ENCODE measurements at regions not wholly inside any gene's neighbourhood (a gene's known extent, or its start where the extent isn't known, plus 50 kb on each side); places are given as distances from the start of the nearest gene placed in this dataset.

DNA sequence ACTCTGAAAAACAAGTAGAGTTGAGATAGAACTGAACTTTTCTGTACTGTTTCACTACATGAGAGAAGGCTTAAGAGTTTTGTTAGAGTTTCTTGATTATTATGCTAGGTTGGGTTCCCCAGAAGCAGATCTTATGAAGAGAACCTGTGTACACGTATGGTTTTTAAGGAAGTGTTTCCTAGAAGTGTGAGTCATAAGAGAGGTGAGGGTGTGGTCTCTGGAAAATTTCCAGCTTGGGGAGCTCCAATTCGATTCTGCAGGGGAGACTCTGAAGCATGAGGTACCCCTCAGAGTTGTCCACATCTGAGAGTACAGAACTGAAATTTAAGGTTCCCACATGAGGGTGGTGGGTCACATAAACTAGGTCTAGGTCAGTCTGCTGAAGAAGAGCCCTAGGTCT lies 83.3 kb upstream of the MAP2 start:
- TF ChIP-seq EP300 (conservative IDR thresholded peaks at IDR 0.05; ENCODE audit: poor library complexity, severe bottlenecking) (no peak), TAF1 (IDR thresholded peaks at IDR 0.05; ENCODE audit: low read depth) (no peak), POLR2AphosphoS5 (IDR thresholded peaks at IDR 0.05) (no peak), EZH2 (IDR thresholded peaks at IDR 0.05; ENCODE audit: borderline replicate concordance, insufficient read depth, low read length, poor library complexity, severe bottlenecking) (no peak), MXI1 (conservative IDR thresholded peaks at IDR 0.05; ENCODE audit: poor library complexity, severe bottlenecking) (no peak), CTCF (IDR thresholded peaks at IDR 0.05; ENCODE audit: poor library complexity, severe bottlenecking) (no peak), SMC3 (conservative IDR thresholded peaks at IDR 0.05; ENCODE audit: poor library complexity) (no peak), RAD21 (conservative IDR thresholded peaks at IDR 0.05) (no peak)
- TF ChIP-seq, protein P1, sequence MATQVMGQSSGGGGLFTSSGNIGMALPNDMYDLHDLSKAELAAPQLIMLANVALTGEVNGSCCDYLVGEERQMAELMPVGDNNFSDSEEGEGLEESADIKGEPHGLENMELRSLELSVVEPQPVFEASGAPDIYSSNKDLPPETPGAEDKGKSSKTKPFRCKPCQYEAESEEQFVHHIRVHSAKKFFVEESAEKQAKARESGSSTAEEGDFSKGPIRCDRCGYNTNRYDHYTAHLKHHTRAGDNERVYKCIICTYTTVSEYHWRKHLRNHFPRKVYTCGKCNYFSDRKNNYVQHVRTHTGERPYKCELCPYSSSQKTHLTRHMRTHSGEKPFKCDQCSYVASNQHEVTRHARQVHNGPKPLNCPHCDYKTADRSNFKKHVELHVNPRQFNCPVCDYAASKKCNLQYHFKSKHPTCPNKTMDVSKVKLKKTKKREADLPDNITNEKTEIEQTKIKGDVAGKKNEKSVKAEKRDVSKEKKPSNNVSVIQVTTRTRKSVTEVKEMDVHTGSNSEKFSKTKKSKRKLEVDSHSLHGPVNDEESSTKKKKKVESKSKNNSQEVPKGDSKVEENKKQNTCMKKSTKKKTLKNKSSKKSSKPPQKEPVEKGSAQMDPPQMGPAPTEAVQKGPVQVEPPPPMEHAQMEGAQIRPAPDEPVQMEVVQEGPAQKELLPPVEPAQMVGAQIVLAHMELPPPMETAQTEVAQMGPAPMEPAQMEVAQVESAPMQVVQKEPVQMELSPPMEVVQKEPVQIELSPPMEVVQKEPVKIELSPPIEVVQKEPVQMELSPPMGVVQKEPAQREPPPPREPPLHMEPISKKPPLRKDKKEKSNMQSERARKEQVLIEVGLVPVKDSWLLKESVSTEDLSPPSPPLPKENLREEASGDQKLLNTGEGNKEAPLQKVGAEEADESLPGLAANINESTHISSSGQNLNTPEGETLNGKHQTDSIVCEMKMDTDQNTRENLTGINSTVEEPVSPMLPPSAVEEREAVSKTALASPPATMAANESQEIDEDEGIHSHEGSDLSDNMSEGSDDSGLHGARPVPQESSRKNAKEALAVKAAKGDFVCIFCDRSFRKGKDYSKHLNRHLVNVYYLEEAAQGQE (IDR thresholded peaks at IDR 0.05; ENCODE audit: borderline replicate concordance): no peak
- Histone ChIP-seq H3K9me3 (ENCODE audit: low read length) (no peaks in the 10 kb centered on the region), H2AFZ (ENCODE audit: low read depth, low read length) (no peak overlapping the region), H3K9ac (ENCODE audit: low read length) (no peak overlapping the region), H3K27ac (ENCODE audit: low read length) (no peak overlapping the region), H4K20me1 (ENCODE audit: insufficient read depth) (no peaks in the 10 kb centered on the region), H3K36me3 (ENCODE audit: insufficient read depth, low read length) (no peaks in the 10 kb centered on the region), H3F3A (ENCODE audit: insufficient read depth, low read length, poor library complexity, severe bottlenecking) (no peaks in the 10 kb centered on the region), H3K9me2 (ENCODE audit: insufficient read depth, low read length) (no peaks in the 10 kb centered on the region), H3K79me2 (replicated peaks; ENCODE audit: insufficient read depth, low read length) (no peaks in the 10 kb centered on the region), H3K27me3 (ENCODE audit: insufficient read depth, low read depth, low read length) (no peaks in the 10 kb centered on the region), H3K4me2 (ENCODE audit: low read length) (no peak overlapping the region), H3K4me3 (ENCODE audit: low read length) (no peak overlapping the region)

DNA sequence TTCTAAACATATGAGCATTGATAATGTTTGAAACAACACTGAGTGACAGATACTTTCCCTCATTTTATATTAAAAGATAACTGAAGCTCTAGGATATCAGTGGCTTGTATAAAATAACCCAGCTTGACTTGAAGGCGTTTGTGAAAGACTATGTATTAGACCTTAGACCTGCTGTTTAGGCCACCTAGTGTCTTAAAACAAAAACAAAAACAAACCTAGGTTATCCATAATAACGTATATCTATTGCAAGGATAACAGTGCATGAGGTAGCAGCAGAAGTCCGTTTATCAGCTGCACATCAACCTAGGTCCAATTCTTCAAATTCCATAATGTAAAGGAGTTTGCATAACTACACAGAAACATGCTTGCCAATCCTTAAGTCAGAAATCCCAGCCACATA lies 79.5 kb upstream of the MAP2 start:
- H3K4me3 ChIP-seq (ENCODE audit: low read length): no peak overlapping the region
- no peak overlapping the region for H3K9ac ChIP-seq (ENCODE audit: low read length)
- H3K9me2 ChIP-seq (ENCODE audit: insufficient read depth, low read length): no peaks in the 10 kb centered on the region
- H3K27me3 ChIP-seq (ENCODE audit: insufficient read depth, low read depth, low read length): no peaks in the 10 kb centered on the region
- no peaks in the 10 kb centered on the region for H3K79me2 ChIP-seq (replicated peaks; ENCODE audit: insufficient read depth, low read length)
- no peaks in the 10 kb centered on the region for H3K36me3 ChIP-seq (ENCODE audit: insufficient read depth, low read length)
- H3K27ac ChIP-seq (ENCODE audit: low read length): no peak overlapping the region
- H3F3A ChIP-seq (ENCODE audit: insufficient read depth, low read length, poor library complexity, severe bottlenecking): no peaks in the 10 kb centered on the region
- H2AFZ ChIP-seq (ENCODE audit: low read depth, low read length): no peak overlapping the region
- no peak overlapping the region for H3K4me2 ChIP-seq (ENCODE audit: low read length)
- H4K20me1 ChIP-seq (ENCODE audit: insufficient read depth): no peaks in the 10 kb centered on the region
- TF ChIP-seq MXI1 (conservative IDR thresholded peaks at IDR 0.05; ENCODE audit: poor library complexity, severe bottlenecking): no peak
- TF ChIP-seq SMC3 (conservative IDR thresholded peaks at IDR 0.05; ENCODE audit: poor library complexity): no peak
- TF ChIP-seq EZH2 (IDR thresholded peaks at IDR 0.05; ENCODE audit: borderline replicate concordance, insufficient read depth, low read length, poor library complexity, severe bottlenecking): no peak
- TF ChIP-seq EP300 (conservative IDR thresholded peaks at IDR 0.05; ENCODE audit: poor library complexity, severe bottlenecking): no peak
- no peak for TF ChIP-seq TAF1 (IDR thresholded peaks at IDR 0.05; ENCODE audit: low read depth)
- no peak for TF ChIP-seq POLR2AphosphoS5 (IDR thresholded peaks at IDR 0.05)
- no peak for TF ChIP-seq RAD21 (conservative IDR thresholded peaks at IDR 0.05)
- TF ChIP-seq, protein P1 (IDR thresholded peaks at IDR 0.05; ENCODE audit: borderline replicate concordance): no peak
- TF ChIP-seq CTCF (IDR thresholded peaks at IDR 0.05; ENCODE audit: poor library complexity, severe bottlenecking): no peak
- H3K9me3 ChIP-seq (ENCODE audit: low read length): no peaks in the 10 kb centered on the region
